ENCODE measurements at regions not wholly inside any gene's neighbourhood (a gene's known extent, or its start where the extent isn't known, plus 50 kb on each side); places are given as distances from the start of the nearest gene placed in this dataset.

- TF ChIP-seq CTCF (IDR thresholded peaks at IDR 0.05) (no peak), POLR2A (IDR thresholded peaks at IDR 0.05) (no peak)
These were observed 89.5 kb downstream of the ALX1 start for GRCh38 chr12:85369365-85370154.
